HG03139 (cell line): ENCODE measurements at regions not wholly inside any gene's neighbourhood (a gene's known extent, or its start where the extent isn't known, plus 50 kb on each side); places are given as distances from the start of the nearest gene placed in this dataset.

Experiments used
- ATAC-seq: cut with Tn5 transposase; IDR thresholded peaks from one replicate; pipeline ENCODE4 v1.9.1; 2021; ENCODE audit not compliant: unreplicated experiment

DNA sequence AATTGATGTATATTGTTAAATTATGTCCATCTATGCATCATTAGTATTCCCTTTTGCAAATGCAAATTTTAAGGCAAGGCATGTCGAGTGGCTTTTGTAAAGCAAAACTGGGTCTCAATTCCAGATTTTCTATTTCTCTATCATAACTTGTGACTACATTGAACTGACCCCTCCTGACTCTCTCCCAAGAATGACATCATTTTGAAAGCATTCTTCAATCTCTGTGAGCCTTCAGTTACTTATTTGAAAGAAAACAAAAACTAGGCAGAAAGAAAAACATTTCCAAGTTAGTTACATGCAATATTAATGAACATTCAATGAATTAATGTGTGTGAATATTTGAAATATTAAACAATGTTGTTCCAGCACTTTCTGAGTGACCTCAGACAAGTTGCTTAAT is 314.3 kb upstream of the CLNK start:
- no peak for ATAC-seq

DNA sequence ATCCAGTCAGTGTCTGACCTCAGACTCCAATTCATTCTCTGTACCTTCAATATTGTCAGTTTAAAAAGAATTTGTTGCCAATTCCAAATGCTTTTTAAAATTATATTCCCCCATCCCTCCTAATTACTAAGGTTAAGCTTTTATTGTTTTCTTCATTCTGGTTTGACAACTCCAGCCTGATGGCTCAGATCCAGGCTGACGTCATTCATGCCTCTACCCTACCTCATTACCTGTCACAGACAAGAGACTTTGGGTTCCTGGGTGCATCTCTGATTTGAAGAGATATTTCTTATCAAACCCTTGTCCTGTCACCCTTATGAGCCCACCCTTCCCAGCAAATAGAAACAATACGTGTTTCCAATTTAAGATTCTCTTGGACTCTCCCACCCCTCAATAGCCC is 300.2 kb upstream of the CLNK start:
- no peak for ATAC-seq

DNA sequence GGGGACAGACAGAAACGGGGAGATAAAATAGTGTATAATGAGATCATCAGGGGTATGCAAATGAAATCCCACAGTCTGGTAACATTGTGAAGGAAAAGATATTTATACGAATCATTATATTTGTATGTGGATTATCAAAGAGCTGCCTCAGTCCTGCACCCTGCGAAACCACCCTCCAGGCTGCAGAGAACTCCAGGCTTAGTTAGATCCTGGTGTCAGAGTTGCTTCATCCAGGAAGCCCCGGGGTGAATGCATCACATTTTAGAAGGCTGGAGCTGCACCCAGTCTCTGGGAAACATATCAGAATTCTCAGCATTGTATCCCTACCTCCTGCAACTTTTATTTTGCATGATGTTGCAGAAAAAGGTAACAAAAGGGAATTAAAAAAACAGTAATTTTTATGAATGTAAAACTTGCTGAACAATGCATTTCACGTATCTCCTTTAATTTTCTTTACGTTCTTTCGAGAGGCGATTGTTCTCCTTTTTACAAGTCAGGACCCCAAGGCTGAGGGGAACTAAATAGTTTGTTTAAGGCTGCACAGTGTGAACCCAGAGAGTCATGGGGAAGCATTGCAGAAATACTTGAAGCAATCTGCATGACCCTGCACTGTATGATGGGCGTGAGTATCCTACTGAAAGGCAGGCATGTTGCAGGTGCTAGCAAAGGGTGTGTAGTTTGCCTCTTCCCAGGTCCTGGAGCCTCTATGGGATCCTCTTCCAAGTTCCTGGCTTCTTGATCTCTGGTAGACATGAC is 299.5 kb upstream of the CLNK start:
- no peak for ATAC-seq

DNA sequence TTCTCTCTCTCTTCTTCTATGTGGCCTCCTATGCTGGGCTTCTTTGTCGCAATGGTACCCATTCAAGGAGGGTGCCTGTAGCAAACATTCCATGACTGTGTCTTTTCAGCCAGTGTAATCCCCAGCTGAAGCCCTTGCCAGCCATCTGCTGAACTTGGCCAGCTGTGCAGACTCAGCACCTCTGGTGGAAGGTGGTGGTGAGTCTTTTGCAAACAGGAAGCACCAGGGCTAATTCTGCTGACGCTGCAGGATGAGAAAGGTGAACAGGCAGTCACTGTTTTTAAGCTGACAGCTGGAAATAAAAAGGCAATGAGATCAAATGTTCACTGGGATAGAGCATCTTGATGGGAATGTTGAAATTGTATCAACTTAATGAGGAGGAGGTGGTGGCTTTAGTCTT is 298.7 kb upstream of the CLNK start:
- ATAC-seq, result peak; percentile 64

DNA sequence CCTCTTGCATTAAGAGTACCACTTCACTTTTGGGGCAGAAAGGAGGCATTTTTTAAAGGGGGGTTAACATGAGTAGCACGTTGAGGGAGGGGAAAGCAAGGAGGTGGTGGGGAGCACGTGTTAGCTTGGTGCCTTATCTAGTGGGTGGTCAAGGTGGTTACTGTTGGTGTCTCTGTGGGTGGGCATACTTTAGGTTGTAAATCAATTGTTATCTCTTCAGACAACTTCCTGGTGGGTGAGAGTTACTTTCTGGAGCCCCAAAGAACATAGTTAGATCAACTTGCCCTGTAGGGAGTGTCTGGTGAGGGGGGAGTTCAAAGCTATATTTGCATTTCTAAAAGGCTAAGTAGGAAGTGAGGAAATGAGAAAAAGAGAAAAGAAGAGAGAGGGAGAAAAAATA is 297.7 kb upstream of the CLNK start:
- no peak for ATAC-seq

DNA sequence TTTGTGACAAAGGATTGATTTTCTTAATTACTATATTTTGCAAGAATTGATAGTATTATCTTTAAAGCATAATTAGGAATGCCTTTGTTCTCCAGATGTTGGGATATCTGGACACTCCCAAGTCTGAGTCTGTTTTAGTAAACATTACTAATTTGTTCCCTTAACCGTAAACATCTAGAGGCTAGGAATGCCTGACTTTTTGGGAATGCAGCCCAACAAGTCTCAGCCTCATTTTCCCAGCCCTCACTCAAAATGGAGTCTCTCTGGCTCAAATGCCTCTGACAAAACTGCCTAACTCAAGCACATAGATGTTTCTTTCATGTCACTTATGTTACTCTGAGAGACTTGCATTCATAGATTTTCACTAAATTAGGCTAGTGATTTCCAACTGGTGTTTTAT is 297.0 kb upstream of the CLNK start:
- ATAC-seq, result no peak

DNA sequence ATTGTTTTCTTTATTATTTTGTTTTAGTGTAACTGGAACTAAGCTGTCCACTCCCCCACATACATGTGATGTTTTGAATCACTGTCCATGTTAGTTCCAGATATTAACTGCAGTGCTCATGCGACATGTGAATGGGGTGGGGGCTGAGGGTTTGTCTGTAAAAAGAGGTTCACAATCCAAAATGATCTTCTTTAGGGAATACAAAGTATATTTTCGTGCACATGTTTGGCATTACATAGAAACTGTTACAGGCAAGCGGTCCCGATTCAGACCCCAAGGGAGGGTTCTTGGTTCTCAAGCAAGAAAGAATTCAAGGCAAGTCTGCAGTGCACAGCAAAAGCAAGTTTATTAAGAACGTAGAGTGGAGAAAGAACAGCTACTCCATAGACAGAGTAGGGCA is 296.5 kb upstream of the CLNK start:
- no peak for ATAC-seq

DNA sequence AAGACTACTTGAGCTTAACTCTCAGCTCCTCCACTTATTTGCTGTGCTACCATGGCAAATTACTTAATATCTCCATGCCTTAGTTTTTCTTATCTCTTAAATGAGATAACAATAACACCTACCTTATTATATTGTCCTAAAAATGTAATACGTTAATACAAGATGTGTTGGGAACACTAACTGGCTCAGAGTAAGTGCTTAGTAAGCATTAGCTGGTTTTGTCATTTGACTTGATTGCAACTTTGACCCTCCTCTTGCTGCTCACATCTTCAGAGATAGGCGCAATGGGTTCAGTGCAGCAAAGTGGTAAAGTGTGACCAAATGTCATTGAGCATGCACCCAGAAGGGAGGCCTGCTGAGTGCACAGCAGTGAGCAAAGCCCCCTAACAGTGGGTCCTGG is 294.5 kb upstream of the CLNK start:
- ATAC-seq, result no peak

DNA sequence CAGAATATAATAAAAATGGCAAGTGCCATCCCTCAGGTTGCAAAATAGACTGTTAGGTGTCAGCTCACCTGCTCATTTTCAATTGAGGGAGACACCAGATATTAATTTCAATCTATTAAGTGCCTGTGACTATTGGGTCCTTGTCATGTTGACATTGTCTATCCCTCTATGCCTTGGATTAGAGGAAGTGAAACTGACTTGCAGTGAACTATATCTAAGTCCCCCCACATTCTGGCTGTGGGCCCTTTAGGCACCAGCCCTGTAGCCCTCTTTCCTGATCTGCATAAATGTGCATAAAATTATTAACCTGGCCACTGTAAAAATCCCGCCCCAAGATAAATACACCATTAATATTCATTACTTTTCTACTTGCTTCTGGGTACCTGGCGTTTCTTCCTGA is 293.0 kb upstream of the CLNK start:
- ATAC-seq, result peak; percentile 88

DNA sequence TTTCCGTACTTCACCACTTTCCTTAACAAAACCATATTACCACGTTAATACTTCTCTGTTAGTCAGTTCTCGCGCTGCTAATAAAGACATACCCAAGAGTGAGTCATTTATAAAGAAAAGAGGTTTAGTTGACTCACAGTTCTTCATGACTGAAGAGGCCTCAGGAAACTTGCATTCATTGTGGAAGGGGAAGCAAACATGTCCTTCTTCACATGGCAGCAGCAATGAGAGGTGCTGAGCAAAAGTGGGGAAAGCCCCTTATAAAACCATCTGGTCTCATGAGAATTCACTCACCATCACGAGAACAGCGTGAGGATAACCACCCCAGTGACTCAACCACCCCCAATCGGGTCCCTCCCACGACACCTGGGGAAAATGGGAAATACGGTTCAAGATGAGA is 289.8 kb upstream of the CLNK start:
- ATAC-seq, result no peak

DNA sequence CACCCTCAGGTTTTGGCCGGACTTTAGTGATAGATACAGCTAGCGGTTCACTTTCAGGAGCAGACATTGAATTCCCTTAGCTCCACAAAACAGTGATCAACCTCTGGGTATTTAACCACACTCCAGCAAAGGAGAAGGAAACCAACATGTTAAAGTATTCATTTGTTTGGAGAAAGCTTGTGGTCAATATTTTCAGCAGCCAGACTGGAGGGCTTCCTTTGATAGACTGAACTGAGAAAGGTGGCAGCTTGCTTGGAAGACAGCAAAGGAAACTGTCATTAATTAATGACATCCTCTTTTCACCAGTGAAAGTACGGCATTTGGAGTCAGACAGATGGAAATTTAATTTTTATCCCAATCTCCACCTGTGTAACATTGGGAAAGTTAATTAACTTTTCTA is 289.1 kb upstream of the CLNK start:
- ATAC-seq, result no peak

DNA sequence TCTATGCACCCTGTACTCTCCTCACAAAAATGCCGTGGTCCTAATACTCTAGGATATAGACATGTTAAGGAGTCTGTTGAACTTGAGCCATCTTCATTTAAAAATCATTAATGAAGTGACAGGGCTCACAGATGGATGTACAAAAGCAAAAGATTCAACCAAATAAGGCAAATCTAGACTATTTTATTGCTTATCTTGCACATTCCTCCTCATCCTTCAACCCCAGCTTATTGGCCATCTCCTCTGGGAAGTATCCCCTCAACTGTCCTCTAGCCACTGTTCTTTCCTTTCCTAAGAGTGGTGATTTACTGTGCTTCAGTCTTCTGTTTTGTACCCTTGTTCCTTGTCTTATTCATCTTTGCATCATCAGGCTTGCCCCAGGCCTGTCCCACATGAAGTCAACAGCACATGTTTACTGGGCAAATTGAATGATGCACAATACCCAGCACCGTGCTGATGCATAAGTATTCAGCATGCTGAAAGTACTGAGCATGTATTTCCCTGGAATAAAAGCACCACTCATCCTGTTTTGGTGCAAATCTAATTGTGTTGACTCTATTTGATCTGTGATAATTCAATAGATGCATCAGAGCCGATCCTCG is 287.3 kb upstream of the CLNK start:
- no peak for ATAC-seq

DNA sequence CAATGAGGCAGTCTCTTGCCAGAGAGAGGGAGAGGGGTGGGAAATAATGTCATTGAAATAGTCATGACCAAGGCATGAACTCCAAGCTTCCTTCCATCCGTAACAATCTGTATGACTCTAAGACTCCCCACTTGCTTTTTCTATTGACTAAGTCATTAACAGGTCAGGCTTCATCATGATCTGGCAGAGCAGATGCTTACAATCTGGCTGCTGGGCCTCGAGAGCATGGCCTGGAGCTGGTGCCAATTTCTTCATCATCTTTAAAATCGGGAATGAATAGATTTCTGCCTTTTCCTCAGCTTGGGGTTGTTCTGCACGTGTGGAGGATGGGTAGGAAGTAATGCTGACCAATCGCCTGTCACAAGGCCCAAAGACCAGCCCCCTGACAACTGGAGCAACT is 280.6 kb upstream of the CLNK start:
- ATAC-seq, result no peak

DNA sequence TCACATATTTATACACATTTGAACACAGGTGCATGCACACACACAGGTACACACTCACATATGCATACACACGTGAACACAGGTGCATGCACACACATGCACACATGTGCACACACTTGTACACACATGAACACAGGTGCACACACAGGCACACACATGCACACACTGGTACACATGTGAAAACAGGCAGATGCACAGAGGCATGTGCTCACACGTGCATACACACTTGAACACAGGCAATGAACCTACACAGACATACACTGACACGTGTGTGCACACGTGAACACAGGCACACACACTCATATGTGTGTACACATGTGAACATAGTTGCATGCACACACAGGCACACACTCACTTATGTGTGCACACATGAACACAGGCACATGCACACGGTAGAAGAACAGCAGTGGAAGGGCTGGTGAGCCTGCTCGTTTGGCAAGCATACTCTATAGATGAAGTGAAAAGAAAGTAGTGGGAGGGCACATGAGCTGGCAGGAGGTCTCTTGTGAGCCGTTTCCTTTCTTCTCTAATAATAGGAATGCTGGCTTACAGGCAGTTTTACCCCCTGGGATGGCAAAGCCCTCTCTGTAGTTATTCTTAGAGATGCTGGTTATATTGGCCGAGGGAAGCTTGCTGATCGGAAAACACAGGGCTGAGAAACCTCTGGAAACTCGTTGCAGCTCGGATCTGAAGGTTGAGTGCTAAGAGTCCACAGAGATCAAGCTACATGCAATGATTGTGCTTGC is 279.6 kb upstream of the CLNK start:
- ATAC-seq, result no peak

DNA sequence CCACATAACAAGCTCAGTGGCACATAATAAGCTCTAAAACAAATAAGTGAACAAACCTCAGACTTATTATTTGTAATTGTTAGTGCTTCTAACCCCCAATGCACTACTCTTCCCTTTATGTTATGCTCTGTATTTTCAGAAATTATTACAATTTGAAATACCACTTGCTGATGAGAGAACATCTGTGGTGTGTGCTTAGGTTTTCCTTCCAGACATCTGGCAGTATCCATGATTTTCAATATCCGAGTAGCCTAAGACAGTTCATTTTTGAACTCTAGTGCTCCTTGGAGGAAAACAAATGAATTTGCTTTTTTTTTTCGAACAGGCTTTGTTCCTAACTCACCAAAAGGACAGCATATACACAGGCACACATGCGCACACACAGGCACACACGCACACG is 278.7 kb upstream of the CLNK start:
- no peak for ATAC-seq

DNA sequence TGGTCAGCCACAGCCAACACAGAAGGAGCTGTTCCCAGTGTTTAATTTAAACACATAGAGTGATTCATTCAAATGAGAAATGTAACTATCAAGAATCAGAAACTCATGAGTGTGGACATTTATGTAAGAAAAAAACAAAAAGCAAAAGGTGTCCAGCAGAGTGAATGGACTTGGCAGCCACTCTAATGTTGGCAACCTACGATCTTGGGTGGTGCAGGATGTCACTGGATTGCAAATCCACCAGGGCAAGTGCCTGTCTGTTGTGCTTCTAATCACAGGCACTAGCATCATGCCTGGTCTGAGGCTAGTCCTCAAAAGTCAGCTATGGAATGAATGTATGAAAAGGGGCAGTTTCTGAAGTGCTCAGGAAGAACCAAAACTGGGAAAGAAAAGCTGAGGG is 277.7 kb upstream of the CLNK start:
- ATAC-seq, result no peak

DNA sequence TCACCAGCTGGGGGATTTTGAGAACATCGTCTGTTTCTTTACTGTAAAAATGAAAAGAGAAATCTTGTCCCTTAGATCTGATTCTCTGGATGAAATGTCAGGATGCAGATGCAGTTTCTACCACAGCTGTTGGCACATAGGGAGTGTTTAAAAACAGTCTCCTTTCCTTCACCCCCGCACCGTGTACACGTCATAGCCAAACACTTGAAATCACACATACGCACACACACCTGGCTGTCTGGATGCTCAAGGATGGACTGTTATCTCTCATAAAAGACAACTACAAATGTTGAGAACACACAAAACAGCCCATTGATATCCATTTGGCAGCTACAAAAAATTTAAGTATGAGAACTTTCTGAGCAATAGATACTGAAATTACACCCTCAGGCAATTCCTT is 275.8 kb upstream of the CLNK start:
- ATAC-seq, result no peak

DNA sequence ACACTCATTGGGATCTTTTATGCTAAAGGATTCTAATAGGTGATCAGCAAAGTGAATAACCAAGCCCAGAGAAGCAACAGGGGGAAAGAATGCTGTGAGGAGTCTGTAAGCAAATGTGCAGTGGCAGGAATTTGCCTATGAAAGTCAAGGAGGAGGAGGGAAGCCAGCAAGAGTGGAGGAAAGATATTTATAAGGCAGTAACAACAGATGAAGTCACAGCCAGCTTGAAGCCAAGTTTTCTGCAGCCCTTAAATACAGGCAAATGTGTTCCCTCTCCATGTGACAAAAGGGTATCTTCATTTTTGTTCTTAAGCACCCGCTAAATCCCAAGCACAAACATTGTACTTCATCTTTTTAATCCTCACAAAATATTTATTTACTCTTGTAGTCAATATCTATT is 275.0 kb upstream of the CLNK start:
- ATAC-seq, result no peak

DNA sequence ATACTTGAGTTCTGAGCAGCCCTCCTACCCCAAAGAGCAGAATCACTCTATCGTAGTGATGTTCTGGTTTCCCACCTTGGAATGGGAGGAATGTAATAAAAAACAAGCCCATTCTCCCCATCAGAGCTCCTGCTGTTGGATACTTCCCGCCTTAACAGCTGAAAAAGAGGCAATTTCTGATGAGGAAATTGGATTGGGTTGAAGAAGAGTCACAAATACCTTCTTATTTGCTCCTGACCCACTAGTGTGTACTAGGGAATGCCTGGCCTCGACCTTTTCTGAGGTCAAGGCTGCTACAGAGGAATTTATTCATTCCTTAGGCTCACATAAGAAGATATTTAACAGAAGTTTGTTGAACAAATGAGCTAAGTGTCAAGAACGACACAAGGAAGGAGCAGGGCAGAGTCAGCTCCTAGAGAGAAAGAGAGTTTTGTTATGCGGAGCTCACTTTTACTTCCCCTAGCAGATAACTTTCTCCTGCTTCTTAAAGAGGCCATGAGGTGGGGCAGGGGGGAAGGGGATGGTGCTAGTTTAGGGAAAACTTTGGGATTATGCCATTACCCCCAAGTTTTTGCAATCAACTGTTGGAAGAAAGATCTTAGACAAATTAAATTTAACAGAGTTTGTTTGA is 273.8 kb upstream of the CLNK start:
- no peak for ATAC-seq

DNA sequence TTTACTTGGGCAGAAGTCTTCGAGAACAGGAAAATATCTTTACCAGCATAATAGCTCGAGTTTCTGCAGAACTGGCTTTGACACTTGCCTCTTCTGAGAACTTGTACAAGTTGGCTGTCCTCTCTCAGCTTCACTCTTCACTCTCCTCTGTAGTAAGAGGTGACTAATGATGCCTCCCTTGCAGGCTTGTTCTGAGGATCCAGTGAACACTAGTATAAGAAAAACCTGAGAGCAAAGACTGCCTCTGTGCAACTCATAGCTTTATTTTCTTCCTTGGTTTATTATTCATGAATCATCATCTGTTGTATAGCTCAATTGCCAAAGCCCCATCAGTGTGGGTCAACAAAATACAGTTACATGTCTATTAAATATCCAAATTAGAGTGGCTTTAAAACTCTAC is 266.7 kb upstream of the CLNK start:
- no peak for ATAC-seq

DNA sequence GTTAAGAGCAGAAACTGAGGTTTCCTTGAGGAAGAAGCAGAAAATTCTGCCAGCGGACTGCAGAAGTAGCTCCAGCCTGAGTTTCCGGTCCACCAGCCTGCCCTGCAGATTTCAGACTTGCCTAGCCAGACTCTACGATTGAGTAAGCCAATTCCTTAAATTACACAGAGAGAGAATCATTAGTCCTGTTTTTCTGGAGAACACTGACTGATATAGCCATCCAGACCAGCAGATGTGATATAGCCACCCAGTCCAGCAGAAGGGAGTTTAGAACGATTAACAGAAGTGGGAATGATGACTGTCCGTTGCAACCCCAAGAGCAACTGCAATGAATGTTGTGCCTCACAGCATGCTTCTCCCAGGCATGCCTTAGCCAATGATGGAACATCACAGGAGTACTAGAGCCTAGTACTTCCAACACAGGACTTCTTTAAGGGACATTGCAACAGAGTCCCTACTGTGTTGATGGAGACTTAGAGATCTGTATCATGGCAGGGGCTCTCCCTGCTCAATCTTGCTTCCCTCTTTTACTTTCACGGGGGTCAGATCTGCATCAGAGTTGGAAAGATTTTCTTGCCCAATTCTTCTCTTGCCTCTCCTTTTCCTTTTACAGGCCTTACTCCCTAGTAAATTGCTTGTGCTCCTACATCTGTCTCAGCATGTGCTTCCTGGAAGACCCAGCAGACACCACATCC is 264.6 kb upstream of the CLNK start:
- ATAC-seq, result no peak
